H1 (cell line): ENCODE measurements at regions not wholly inside any gene's neighbourhood (a gene's known extent, or its start where the extent isn't known, plus 50 kb on each side); places are given as distances from the start of the nearest gene placed in this dataset.

ENCODE experiments used
- ASH2L ChIP-seq: fragments of 200-600, 300-600 bp; sonication (generic); IDR thresholded peaks from one replicate; pipeline ENCODE4 v1.7.1; 2017; ENCODE audit warnings: low read length
- CHD7 ChIP-seq: fragments of 300-600 bp; sonication (generic); IDR thresholded peaks from 2 replicates; pipeline ENCODE4 v1.7.1; 2012; ENCODE audit warnings: low read length, moderate library complexity, mild to moderate bottlenecking, inconsistent platforms; ENCODE audit not compliant: insufficient replicate concordance
- CREB1 ChIP-seq: IDR thresholded peaks from 2 replicates; pipeline ENCODE4 v1.6.1; 2012; ENCODE audit warnings: inconsistent platforms
- TF ChIP-seq, protein P1 (sequence below): IDR thresholded peaks from 2 replicates; pipeline ENCODE4 v1.6.1; 2012; ENCODE audit warnings: low read length, inconsistent platforms

GRCh38 chr7:83276250-83276649, 113.6 kb upstream of the PCLO start (continued):
- TF ChIP-seq, protein P1, sequence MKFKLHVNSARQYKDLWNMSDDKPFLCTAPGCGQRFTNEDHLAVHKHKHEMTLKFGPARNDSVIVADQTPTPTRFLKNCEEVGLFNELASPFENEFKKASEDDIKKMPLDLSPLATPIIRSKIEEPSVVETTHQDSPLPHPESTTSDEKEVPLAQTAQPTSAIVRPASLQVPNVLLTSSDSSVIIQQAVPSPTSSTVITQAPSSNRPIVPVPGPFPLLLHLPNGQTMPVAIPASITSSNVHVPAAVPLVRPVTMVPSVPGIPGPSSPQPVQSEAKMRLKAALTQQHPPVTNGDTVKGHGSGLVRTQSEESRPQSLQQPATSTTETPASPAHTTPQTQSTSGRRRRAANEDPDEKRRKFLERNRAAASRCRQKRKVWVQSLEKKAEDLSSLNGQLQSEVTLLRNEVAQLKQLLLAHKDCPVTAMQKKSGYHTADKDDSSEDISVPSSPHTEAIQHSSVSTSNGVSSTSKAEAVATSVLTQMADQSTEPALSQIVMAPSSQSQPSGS = no peak
- TF ChIP-seq CREB1 (no peak), ASH2L (no peak), CHD7 (no peak)
- TF ChIP-seq, all 59 proteins: peak for 0
